Kidney glomerular epithelial cell (primary cell): ENCODE measurements at regions not wholly inside any gene's neighbourhood (a gene's known extent, or its start where the extent isn't known, plus 50 kb on each side); places are given as distances from the start of the nearest gene placed in this dataset.
"Not testable (repeated sequence)": the region's sequence is repeated elsewhere in the genome, so short reads cannot be mapped to it uniquely, and the experiment has no call there.

Experiments used
- DNase-seq: peaks from one replicate; lab custom pipeline; 2025; lab: John Stamatoyannopoulos, UW

DNA sequence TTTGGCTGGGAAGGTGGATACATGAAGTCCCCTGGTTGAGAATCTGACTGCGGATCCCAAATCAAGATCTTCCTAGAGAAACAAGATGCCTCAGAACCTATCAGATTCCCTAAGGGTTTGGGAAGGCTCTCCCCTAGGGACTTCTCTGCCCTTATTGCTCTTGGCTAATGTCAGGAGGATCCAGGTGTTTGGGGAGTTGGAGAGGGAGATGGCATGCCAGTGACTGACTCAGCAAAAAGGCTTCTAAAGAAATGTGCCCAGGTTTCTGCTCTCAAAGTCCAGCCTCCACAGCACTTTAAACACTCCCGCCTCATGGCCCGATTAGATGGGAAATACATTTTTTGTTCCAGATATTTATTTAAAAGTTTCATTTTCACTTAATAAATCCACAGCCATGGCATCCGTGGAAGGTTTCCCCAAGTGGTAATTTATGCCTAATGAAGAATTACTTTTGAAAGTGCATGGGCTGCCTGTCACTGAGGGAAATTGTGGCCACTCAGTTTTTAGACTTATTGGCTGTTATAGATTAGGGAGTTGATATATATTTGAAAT is 156.4 kb downstream of the OSR1 start:
- no peak for DNase-seq

GRCh38 chr2:19198381-19198780 is 160.0 kb downstream of the OSR1 start:
- DNase-seq, result no peak

DNA sequence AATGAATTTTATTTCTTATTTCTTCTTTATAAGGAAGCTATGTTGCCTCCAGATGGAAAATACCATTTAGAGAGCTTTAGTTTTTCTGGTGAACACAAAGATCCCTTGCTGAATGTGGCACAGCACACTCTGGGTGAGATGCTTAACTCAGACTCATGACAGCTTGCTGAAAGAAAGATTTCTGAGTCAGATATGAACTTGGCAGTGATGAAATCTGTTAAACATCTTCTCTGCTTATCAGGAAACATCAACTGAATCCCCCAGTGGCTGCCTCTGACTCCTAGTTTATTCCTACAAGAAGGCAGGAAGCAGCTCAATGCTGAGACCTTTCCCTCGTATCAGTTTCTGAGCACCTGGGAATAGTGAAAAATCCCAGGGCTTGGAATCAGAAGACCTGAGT is 162.8 kb downstream of the OSR1 start:
- peak; percentile 8 for DNase-seq

DNA sequence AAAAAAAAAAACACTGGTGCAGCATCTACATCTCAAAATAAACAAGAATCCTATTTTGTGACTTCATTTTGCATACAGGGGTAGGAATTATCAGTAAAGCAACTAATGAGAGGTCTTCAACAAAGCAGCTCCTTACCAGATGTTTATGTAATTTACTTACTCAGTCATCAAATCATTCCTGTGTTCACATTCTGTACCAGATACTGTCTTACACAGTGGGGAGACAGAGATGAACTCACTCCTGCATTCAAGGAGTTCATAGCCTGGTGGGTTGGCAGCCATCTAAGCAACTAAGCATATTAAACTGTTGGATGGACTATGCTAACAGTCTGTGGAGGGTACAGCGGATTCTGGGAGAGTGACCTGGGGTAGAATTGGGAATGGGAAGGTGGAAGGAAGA is 169.0 kb downstream of the OSR1 start:
- no peak for DNase-seq

DNA sequence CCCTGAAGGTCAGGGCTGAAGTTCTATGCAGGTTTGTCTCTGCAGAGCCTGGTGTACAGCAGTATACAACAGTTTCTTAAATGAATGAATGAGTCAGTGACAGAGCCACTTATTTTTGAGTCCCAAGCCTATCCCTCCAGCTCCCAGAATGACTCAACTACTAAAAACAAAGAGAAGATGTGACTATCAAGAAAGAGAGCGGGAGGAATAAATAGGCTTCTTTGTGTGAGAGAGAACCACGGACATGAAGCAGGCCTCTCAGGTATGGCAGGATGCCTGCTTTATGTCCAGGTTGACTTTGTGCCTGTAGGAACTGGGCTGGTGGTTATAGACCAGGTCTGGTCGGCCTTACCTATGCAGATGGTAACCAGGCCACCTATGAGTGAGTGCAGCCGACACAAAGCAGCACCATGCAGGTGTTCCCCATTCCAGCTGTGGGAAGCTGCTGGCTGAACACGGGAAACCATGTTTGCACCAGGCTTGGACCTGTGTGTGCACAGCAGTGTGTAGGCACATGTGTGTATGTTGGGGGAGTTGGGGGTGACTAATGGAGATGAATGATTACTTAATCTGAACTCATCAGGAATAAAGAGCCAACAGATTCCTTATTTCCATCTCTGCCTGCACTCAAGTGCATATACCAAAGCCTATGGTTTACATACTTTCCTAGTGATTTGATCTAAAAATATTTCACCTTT is 171.0 kb downstream of the OSR1 start:
- DNase-seq, result no peak

DNA sequence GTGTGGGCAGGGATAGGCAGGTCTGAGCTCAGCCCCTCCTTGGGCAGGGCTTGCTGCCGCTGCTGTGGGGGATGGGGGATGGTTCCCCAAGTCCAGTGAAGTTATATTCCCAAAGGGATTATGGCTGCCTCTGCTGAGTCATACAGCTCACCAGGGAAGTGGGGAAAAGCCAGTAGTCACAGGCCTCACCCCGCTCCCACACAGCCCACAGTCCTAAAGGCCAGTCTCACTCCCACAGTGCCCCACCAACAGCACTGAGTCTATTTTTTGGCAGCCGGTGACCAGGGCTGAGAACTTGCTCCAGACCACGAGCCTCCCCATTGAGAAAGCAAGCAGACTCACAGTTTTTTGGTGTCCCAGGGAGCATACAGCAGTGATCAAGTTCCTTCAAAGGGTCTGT is 173.3 kb downstream of the OSR1 start:
- DNase-seq, result no peak

DNA sequence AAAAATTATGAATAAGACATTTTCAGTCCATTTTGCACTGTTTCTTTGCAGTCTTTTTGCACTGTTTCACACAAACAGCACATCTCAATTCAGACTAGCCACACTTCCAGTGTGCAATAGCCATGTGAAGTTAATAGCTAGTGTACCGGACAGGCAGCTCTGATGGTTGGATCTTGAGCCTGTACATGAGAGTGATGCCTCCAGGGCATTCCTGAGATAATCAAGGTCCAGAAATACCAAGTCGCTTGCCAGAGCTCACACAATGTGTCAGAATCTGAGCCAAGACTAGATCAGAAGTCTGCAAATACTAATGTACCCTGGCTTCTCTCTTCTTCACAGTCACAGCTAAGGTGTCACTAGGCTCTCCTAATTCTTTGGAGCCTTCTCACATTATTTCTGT is 180.2 kb downstream of the OSR1 start:
- no peak for DNase-seq

GRCh38 chr2:19176977-19177376 is 181.4 kb downstream of the OSR1 start:
- DNase-seq, result no peak

GRCh38 chr2:19176172-19176852 is 182.1 kb downstream of the OSR1 start:
- no peak for DNase-seq

DNA sequence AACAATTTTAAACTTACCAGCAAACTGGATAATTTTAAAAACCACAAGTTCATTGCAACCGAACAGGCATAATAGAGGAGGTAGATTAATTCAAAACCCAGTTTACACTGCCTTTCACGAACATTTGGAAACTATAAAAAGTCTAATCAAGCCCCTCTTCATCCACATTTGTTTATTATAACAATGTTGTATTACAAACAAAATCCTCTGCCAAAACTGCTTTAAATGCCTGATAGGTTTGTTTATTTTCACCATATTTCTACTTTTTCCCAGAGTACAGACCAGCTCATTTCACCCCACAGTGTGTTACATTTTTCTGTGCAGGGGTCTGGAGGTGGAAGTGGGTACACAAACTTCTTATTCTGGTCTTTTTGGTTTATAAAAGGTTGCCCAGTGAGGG is 184.2 kb downstream of the OSR1 start:
- no peak for DNase-seq

- no peak for DNase-seq
Measured at GRCh38 chr2:19171409-19171808, 187.0 kb downstream of the OSR1 start.

- no peak for DNase-seq
Measured at GRCh38 chr2:19169134-19169768, 189.2 kb downstream of the OSR1 start.

- DNase-seq, result not testable (repeated sequence)
Measured at GRCh38 chr2:19164099-19164498, 194.3 kb downstream of the OSR1 start.

DNA sequence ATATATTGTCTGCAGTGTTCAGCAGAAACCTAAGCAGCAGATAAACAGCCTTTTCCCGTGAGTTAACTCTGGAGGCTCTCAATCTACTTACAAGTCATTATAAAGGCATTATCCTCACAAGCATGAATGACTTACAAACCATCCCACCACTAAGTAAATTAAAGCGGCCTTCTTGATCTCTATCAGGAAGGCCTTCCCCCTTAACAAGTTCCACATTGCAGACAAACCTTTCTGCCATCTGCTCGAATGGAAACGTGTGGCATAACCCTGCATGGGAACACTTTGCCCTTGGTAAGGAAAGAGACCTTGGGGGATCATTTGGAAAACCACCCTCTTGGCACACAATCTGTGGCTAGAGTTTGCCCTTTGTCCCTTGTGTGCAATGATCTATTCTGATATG is 199.5 kb downstream of the OSR1 start:
- DNase-seq, result no peak

GRCh38 chr2:19158211-19158610 is 200.2 kb downstream of the OSR1 start:
- DNase-seq, result no peak

DNA sequence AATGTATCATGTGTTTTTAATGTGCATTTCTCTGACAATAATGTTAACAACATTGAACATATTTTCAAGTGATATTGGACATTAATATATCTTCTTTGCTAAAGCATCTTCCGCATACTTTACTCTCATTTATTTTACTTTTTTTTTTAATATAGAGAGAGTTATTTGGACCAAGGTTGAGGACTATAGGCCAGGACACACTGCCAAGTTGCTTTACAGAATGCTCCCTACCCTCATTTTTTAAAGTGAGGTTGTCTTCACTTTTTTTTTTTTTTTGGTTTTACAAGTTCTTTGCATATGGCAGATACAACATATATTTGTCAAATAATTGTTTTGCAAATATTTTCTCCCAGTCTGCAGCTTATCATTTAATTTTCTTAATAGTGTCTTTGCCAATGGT is 201.8 kb downstream of the OSR1 start:
- DNase-seq, result no peak

GRCh38 chr2:19150726-19151125 is 207.7 kb downstream of the OSR1 start:
- DNase-seq, result no peak

DNA sequence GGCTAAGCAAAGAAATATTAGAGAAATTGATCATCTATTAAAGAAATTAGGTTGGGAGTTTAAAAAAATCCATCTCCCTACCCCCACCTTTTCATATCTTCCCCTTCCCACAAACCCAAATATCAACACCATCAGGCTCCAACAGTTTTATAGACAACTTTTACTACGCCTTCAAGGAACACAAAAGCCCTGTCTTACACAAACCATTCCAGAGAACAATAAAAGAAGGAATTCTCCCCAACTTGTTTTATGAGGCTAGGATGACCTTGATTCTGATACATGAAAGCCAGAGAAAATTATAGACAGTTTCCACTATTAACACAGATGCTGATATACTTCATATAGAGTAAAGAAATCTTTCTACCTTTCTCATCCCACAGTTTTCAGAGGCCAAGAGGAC is 211.6 kb downstream of the OSR1 start:
- DNase-seq, result no peak

DNA sequence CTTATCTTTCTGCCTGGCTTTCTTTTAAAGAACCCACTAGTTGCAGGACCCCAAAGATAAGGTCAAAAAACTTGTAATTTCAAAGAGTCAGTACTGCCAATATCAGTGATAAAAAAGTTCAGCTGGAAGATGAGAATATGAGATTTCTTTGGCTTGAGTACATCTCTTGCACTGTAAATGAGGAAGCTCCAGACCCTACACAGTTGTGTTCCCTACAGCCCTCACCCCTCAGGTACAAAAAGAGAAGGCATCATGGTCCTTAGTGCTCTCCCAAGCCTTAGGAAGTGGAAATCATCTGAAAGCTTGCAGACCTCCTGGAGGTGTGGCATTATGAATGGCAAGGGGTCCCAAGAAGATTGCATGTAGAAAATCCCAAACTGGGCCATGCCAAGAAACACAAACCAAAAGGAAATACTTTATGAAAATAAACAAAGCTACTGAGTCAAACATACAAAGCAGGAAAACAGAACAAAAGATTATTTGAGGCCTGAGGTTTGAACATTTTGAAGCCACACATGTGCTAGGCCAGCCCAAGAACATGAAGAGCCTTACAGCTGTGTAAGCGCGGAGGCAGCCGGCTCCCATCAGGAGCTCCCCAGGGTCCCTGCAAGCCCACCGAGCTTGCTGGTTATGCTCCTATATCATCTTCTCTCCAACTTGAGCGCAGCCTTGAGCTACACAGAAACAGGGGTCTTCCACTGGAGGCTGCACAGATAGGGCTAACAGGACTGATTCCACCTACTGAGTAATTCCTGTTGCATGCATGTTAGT is 217.0 kb downstream of the OSR1 start:
- no peak for DNase-seq

GRCh38 chr2:19140463-19141208 is 217.8 kb downstream of the OSR1 start:
- DNase-seq, result peak; percentile 88

DNA sequence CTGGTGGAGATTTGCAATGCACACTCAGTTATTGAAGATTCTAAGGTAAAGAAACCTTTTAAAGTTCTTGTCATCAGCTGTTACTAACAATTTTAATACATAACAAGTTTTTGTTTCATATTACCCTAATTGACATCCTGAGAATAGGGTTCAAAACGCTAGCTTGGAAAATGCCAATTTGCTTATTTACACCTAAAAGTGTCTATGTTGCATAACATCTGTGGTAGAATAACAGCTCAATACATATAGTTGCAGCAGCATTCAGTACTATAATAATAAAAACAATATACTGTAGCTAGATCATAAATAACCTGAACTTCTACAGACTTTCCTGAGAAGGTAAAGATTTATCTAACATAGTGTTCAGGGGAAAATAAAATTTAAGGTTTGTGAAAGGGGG is 219.0 kb downstream of the OSR1 start:
- DNase-seq, result no peak
